ENCODE measurements at regions not wholly inside any gene's neighbourhood (a gene's known extent, or its start where the extent isn't known, plus 50 kb on each side); places are given as distances from the start of the nearest gene placed in this dataset.
"Not testable (repeated sequence)": the region's sequence is repeated elsewhere in the genome, so short reads cannot be mapped to it uniquely, and the experiment has no call there.

- intact Hi-C loops (cut with DNase I) = no loop called here
- no peak for DNase-seq
These were observed 97.2 kb downstream of the KDR start for GRCh38 chr4:55028196-55028595.

DNA sequence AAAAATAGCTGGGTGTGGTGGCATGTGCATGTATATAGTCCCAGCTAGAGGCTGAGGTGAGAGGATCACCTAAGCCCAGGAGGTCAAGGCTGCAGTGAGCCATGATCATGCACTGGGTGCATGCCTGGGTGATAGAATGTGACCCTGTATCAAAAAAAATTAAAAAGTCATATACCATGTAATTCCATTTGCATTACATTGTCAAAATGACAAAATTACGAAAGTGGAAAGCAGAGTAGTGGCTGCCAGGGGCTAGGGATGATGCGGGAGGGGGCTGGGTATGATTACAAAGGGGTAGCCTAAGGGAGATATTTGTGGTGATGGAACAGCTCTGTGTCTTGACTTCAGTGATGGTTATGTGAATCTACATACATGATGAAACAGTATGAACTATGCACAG lies 97.8 kb downstream of the KDR start:
- intact Hi-C loops (cut with DNase I) = no loop called here
- no peak for DNase-seq

DNA sequence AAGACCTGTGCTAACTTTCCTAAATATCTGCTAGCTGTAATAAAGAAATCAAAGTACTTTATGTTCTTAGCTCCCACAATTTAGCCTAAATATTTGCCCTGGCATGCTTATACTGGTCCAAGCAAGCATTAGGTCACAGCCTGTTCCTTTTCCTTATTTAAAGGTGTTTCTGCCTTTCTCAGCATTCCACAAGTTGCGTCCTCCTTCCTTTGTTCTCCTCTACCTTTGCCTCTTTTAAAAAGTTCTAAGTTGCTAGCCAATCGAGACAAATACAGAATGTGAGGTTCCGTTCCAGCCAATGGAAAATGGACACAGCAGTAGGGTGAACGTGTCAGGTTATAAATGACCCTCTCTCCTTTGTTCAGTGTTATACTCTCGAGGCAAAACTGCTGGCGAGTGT lies 99.9 kb downstream of the KDR start:
- DNase-seq; intact Hi-C loops (cut with DNase I): not testable (repeated sequence)

DNA sequence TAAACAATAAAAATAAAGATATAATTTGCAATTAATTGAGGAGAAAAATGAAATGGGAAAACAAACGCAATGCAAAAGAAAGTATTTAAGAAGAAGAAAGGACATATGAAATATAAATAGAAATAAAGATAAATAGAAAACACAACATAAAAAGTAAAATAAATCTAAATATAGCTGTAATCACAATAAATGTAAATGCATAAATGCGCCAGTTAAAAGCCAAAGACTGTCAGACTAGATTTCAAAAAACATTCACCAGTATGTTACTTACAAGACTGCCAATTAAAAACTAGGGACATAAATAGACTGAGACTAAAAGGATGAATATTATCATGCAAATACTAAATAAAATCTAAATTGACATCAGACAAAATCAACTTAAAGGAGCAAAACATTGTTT lies 102.4 kb downstream of the KDR start:
- intact Hi-C loops (cut with DNase I) = no loop called here
- DNase-seq = no peak

GRCh38 chr4:55021214-55021613 lies 104.2 kb downstream of the KDR start:
- no peak for DNase-seq
- intact Hi-C loops (cut with DNase I) = no loop called here

DNA sequence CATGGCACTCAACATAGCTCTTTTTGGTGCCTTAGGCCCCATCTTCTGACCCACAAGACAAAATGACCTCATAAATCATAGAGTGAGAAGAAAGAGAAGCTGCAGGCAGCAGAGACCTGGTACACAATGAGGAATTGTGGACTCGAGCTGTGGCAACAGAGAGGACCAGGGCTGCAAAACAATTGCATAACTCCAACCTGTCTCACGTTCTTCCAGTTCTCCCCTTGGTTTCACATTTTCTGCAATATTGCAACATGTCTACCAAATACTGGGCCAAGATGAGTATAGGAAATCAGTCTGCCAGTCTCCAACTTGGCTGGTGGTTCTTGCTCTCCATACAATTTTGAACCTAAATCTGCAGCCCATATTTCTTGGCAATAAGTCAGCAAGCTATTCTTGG lies 105.3 kb downstream of the KDR start:
- intact Hi-C loops (cut with DNase I) = no loop called here

DNA sequence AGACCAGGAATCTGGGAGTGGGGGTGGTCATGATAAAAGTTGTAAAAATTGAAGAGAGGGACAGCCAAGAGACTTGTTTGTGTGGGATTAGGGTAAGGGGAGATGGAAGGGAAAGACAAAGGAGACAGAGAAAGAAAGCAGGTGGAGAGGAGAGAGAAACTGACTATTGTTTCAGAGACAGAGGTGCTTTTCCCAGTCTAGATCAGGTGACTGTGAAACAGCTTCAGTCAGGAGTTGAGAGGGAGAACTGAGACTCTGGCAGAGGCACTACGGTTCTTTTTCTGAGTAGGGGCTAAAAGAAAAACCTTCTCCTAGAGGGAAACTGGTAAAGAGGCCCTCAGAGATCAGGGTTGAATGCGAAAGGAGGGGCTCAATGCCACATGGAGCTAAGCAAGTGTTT lies 106.4 kb downstream of the KDR start:
- intact Hi-C loops (cut with DNase I) = no loop called here
- DNase-seq = no peak

More for the DNA sequence above, 105.3 kb downstream of the KDR start:
- DNase-seq = no peak

DNA sequence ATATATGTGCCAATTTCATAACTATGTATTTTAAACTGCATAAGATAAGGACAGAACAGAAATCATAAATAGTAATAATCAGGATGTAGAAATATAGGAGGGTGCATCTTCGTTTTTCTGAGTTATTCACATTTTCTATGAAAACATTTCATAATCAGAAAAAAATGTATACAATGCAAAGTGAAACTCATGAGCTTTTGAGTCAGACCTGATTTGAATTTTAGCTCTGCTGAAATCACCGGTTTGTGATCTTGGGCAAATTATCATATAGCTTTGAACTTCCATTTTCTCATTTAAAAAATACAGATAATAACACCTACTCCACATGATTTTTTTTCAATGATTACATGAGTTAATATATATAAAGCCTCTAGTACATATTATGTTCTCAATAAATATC lies 106.9 kb downstream of the KDR start:
- intact Hi-C loops (cut with DNase I) = no loop called here
- DNase-seq = no peak

GRCh38 chr4:55017406-55017805 lies 108.0 kb downstream of the KDR start:
- DNase-seq = no peak
- intact Hi-C loops (cut with DNase I) = no loop called here

GRCh38 chr4:55016131-55016530 lies 109.3 kb downstream of the KDR start:
- no peak for DNase-seq
- intact Hi-C loops (cut with DNase I) = no loop called here

DNA sequence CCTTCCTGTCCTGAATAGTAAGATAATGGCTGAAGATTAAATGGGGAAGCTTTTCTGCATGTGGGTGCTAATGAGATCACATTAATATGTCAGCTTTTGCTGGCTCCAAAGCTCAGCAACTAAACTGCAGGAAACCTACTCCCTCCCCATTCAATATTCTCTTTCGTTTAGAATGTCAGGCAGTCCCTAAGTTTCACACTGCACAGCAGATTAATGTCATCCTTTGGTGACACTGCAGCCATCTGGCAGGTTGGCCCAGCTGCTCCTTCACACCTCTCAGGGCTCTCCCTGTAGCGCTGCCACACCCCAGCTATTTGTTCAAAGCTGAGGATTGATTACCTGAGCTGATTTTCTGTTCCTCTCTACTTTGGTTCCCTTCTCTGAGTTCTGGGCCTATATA lies 110.5 kb downstream of the KDR start:
- intact Hi-C loops (cut with DNase I) = no loop called here
- DNase-seq = no peak

DNA sequence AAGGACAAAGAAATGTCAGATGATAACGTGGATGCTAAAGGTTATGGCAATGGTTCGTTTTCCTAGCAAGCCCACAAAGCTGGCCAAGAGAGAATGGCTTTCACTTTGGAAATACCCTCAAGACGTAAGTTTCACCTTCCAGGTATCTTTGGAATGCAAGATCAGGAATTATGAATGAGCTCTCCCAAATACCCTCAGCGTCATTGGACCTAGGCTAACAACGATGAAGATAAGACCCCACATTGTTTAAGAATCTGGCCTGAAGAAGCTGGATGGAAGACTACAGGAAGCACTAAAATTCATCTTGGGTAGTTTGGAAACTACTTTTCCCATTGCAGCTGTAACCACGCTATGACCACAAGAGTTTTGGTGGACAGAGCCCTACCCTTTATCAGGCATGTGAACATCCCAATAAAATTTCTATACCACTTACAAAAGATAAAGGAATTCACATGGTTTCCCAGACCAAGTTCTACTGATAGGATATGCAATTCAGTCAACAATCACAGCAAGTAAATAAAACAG lies 111.9 kb downstream of the KDR start:
- intact Hi-C loops (cut with DNase I) = no loop called here

GRCh38 chr4:55012363-55013230 lies 112.8 kb downstream of the KDR start:
- DNase-seq = no peak
- intact Hi-C loops (cut with DNase I) = no loop called here

More for the DNA sequence above, 111.9 kb downstream of the KDR start:
- no peak for DNase-seq

DNA sequence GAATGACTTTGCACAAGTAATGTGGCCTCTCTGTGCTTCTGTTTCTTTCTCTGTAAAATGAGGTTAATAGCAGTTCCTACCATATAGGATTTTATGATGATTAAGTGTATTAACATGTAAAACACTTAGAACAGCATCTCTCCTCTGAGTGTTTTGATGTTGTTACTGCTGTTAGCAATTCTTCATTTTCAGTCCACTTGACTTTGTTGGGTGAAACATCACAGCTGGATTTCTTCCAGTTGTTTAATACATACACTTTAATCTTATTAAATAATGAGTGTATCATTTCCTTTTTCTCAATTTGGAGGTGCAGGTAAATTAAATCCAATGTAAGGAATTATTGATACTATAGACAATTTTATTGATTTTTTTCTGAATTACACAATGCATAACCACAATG lies 113.6 kb downstream of the KDR start:
- intact Hi-C loops (cut with DNase I) = no loop called here
- no peak for DNase-seq

- intact Hi-C loops (cut with DNase I) = no loop called here
- DNase-seq = no peak
These were observed 114.8 kb downstream of the KDR start for GRCh38 chr4:55010550-55010949.

GRCh38 chr4:55008166-55009056 lies 117.0 kb downstream of the KDR start:
- intact Hi-C loops (cut with DNase I) = no loop called here
- peak in 8 of 42 donors; percentile 4 to 52 (median 16) for DNase-seq

DNA sequence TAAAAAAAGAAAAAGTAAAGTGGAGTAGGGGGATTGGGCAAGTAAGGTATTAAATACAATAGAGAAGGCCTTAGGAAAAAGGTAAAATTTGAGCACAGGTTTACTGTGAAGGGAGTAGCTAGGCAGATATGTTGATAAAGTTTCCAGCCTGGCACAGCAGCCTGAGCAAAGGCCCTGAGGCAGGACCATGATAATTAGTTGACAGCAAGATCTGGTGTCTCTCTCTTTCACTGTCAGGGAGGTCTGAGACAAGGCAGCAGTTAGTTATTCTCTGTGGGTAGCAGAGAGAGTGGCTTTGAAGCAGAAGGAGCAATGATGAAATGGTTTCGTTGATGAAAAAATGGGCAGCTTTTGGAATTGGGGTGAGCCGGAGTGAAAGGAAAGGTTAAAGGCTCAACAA lies 119.5 kb downstream of the KDR start:
- intact Hi-C loops (cut with DNase I) = no loop called here
- no peak for DNase-seq

DNA sequence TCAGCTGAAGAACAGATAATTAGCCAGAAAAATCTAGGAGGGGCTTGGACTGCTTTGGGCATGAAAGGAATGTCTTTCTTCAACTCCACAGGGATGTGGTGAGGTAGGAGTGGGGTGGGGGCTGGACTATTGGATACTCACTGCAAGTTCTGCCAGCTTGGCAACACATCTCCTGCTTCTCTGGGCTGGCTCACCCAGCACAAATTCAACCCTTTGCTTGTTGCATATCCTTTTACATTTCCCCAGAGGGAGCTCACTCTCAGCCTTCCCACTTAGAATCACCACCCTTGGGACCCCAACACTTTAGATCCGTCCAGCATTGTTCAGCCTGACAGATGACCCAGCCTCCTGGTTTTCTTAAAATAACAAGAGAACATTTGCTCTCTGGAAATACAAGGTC lies 120.6 kb downstream of the KDR start:
- DNase-seq = no peak
- intact Hi-C loops (cut with DNase I) = no loop called here

- intact Hi-C loops (cut with DNase I) = no loop called here
- no peak for DNase-seq
These were observed 123.0 kb downstream of the KDR start for GRCh38 chr4:55002431-55002830.

DNA sequence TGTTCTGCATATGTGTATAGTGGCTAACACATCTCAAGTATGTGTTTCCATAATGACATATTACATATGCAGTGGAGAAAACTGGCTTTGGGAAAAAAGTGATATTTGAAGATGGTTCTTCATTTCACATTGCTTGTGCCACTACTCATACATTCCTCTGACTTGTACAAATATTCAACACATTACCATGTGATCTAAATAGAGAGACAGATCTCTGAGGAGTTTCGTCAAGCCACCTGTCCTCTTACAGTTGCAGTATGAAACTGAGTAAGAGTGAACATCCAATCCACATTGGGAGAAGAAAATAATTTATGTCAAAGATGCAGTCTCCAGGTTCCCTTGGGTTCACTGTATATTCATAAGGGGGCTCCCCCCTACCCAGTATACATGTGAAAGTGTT lies 123.9 kb downstream of the KDR start:
- no peak for DNase-seq
- intact Hi-C loops (cut with DNase I) = no loop called here

All from head of caudate nucleus (tissue), 42 donors.